ENCODE measurements at regions not wholly inside any gene's neighbourhood (a gene's known extent, or its start where the extent isn't known, plus 50 kb on each side); places are given as distances from the start of the nearest gene placed in this dataset.

DNA sequence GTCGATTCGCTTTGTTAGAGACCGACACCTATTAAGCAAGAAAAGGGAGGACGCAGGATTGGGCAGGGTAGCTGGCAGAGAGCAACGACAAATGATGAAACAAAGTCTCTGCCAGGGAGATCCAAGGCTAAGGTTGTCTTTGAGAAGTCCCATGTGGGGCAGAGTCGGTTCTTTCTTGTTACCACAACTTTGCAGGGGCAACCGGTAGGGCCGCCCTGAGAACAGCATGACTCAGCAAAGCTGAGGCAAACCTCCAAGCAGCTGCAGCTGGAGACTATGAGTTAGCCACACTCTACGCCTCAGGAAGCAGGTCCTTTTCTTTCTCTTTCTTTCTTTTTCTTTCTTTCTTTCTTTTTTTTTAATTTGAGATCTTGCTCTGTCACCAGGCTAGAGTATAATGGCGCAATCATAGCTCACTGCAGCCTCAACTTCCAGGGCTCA, 452.3 kb upstream of the ID2 start:
- ChIA-PET POLR2A (no interaction called here), CTCF (interaction anchor here (0.7 kb wide), 1 partner anchor 38 kb away, joined by 3 read pairs; no protein-coding TSS in a partner anchor)
- intact Hi-C loops (cut with micrococcal nuclease; ENCODE audit: unreplicated experiment), result no loop called here
- TF ChIP-seq CTCF (IDR thresholded peaks at IDR 0.05; ENCODE audit: insufficient read depth in 1 of 2, low read depth in 1 of 2, low read length in 1 of 2, severe bottlenecking in 1 of 2, unreplicated experiment in 1 of 2), result no peak
- BruUV-seq (replicated peaks), result no TSS peak
- Histone ChIP-seq H3K4me3 (ENCODE audit: low read depth, low read length) (no peak overlapping the region), H3K9me3 (no peaks in the 10 kb centered on the region), H3K27me3 (replicated peaks; ENCODE audit: control insufficient read depth, insufficient read depth, low read length) (no peaks in the 10 kb centered on the region), H3K4me1 (no peaks in the 10 kb centered on the region), H3K36me3 (ENCODE audit: control insufficient read depth, insufficient read depth, low read length) (no peaks in the 10 kb centered on the region)
- H3K9me3 Mint-ChIP-seq (ENCODE audit: unreplicated experiment), result no peaks in the 10 kb centered on the region
- no peaks in the 10 kb centered on the region for H3K36me3 Mint-ChIP-seq (ENCODE audit: insufficient read depth, unreplicated experiment)
- DNase-seq, result no peak
- H3K27me3 Mint-ChIP-seq (ENCODE audit: insufficient read depth, unreplicated experiment), result no peaks in the 10 kb centered on the region
- no peak overlapping the region for H3K27ac Mint-ChIP-seq (ENCODE audit: unreplicated experiment)
- no peaks in the 10 kb centered on the region for H3K4me1 Mint-ChIP-seq (ENCODE audit: low read depth, unreplicated experiment)
- no peak overlapping the region for H3K4me3 Mint-ChIP-seq (ENCODE audit: unreplicated experiment)

DNA sequence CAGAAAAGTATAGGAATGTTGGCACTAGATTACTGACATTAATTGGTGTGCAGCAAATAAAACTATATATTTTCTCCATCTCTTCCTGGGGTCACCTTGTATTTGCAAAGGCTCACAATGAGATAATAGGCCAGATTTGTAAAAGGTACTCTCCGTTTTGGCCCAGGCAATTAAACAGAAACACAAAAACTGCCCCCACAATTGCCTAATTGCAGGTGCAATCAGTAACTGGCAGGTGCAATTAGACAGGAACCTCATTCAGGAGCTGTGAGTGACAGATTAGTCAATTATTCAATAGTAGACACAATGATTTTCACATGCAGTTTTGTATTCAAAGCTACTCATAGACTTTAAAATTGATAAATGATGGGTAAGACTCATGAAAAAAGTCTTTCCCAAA, 451.4 kb upstream of the ID2 start:
- ChIA-PET CTCF (no interaction called here), POLR2A (no interaction called here)
- no peak for TF ChIP-seq CTCF (IDR thresholded peaks at IDR 0.05; ENCODE audit: insufficient read depth in 1 of 2, low read depth in 1 of 2, low read length in 1 of 2, severe bottlenecking in 1 of 2, unreplicated experiment in 1 of 2)
- no peaks in the 10 kb centered on the region for H3K36me3 Mint-ChIP-seq (ENCODE audit: insufficient read depth, unreplicated experiment)
- intact Hi-C loops (cut with micrococcal nuclease; ENCODE audit: unreplicated experiment), result no loop called here
- no peak for DNase-seq
- H3K9me3 ChIP-seq, result no peaks in the 10 kb centered on the region
- H3K4me1 ChIP-seq, result no peaks in the 10 kb centered on the region
- H3K27ac Mint-ChIP-seq (ENCODE audit: unreplicated experiment), result no peak overlapping the region
- H3K4me1 Mint-ChIP-seq (ENCODE audit: low read depth, unreplicated experiment), result no peaks in the 10 kb centered on the region
- H3K4me3 Mint-ChIP-seq (ENCODE audit: unreplicated experiment), result no peak overlapping the region
- H3K9me3 Mint-ChIP-seq (ENCODE audit: unreplicated experiment), result no peaks in the 10 kb centered on the region
- H3K4me3 ChIP-seq (ENCODE audit: low read depth, low read length), result no peak overlapping the region
- H3K36me3 ChIP-seq (ENCODE audit: control insufficient read depth, insufficient read depth, low read length), result no peaks in the 10 kb centered on the region
- H3K27me3 Mint-ChIP-seq (ENCODE audit: insufficient read depth, unreplicated experiment), result peaks cover 2% of the 10 kb centered on the region
- no TSS peak for BruUV-seq (replicated peaks)
- H3K27me3 ChIP-seq (replicated peaks; ENCODE audit: control insufficient read depth, insufficient read depth, low read length), result no peaks in the 10 kb centered on the region

GRCh38 chr2:8231902-8232301, 450.0 kb upstream of the ID2 start:
- DNase-seq, result no peak
- Mint-ChIP-seq H3K27me3 (ENCODE audit: insufficient read depth, unreplicated experiment) (peaks cover 2% of the 10 kb centered on the region), H3K4me1 (ENCODE audit: low read depth, unreplicated experiment) (no peaks in the 10 kb centered on the region), H3K36me3 (ENCODE audit: insufficient read depth, unreplicated experiment) (no peaks in the 10 kb centered on the region), H3K9me3 (ENCODE audit: unreplicated experiment) (no peaks in the 10 kb centered on the region), H3K4me3 (ENCODE audit: unreplicated experiment) (no peak overlapping the region), H3K27ac (ENCODE audit: unreplicated experiment) (no peak overlapping the region)
- ChIA-PET POLR2A (no interaction called here), CTCF (no interaction called here)
- H3K36me3 ChIP-seq (ENCODE audit: control insufficient read depth, insufficient read depth, low read length), result no peaks in the 10 kb centered on the region
- H3K27me3 ChIP-seq (replicated peaks; ENCODE audit: control insufficient read depth, insufficient read depth, low read length), result no peaks in the 10 kb centered on the region
- no peaks in the 10 kb centered on the region for H3K9me3 ChIP-seq
- no peak for TF ChIP-seq CTCF (IDR thresholded peaks at IDR 0.05; ENCODE audit: insufficient read depth in 1 of 2, low read depth in 1 of 2, low read length in 1 of 2, severe bottlenecking in 1 of 2, unreplicated experiment in 1 of 2)
- BruUV-seq (replicated peaks), result no TSS peak
- no peak overlapping the region for H3K4me3 ChIP-seq (ENCODE audit: low read depth, low read length)
- no peaks in the 10 kb centered on the region for H3K4me1 ChIP-seq
- intact Hi-C loops (cut with micrococcal nuclease; ENCODE audit: unreplicated experiment), result no loop called here

Measured in Caco-2 (cell line).